Astrocyte of the spinal cord (primary cell): ENCODE measurements at regions not wholly inside any gene's neighbourhood (a gene's known extent, or its start where the extent isn't known, plus 50 kb on each side); places are given as distances from the start of the nearest gene placed in this dataset.
"Not testable (repeated sequence)": the region's sequence is repeated elsewhere in the genome, so short reads cannot be mapped to it uniquely, and the experiment has no call there.

Experiments
- DNase-seq: peaks from one replicate; pipeline ENCODE4 v3.0.0; 2011; ENCODE audit warnings: low read depth, low spot score
- H3K4me3 ChIP-seq: 2 replicates; pipeline ENCODE4 v1.5.1; 2011; ENCODE audit warnings: low read depth, mild to moderate bottlenecking, low read length, moderate library complexity
- CTCF ChIP-seq: IDR thresholded peaks from 2 replicates; pipeline ENCODE4 v1.5.1; 2012; ENCODE audit warnings: low read depth, mild to moderate bottlenecking, low read length, inconsistent platforms
- in situ Hi-C: cut with HindIII; loops from 2 replicates; pipeline ENCODE4 v1.10.0; 2017; ENCODE audit warnings: low sequenced_read_pairs

DNA sequence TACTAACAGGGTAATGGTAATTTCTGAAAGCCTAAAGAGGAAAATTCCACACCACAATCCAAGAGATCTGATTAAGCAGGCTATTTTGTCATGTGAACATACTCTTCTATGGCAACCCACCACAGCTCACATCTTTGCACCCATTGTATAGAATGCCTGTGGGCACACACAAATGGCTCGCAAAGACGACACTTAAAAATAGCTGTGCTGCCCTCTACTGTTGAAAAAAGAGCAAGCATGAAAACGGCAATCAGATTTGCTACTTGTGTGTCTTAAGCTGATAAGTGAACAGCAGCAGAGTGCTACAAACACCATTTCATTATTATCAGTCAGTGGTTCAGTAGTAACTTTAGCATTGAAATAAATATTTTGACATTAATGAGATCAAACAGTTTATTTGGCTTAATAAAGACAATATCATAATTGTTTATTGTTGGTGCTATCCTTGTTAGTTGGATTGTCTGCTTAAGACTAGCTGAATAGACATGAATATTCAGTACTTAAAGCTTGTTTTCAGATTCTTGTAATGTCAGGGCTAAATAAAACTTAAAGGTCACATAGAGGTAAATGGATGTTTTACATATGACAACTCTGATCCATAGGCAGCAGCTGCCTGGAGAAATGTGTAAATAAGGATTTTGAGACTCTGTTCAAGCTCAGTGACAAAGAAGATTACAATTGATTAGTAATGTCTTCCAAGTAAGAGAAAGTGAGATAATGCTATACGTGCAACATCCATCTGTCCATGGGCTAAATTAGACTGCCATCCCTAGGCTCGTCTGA is 199.1 kb downstream of the LRRN1 start:
- peak; percentile 46 for TF ChIP-seq CTCF
- DNase-seq, result peak; percentile 49
- no peak overlapping the region for H3K4me3 ChIP-seq
- in situ Hi-C loops, result no loop called here

GRCh38 chr3:3999340-3999739 is 200.1 kb downstream of the LRRN1 start:
- DNase-seq, in situ Hi-C loops, H3K4me3 ChIP-seq: not testable (repeated sequence)

GRCh38 chr3:4001976-4002375 is 202.7 kb downstream of the LRRN1 start:
- no peak overlapping the region for H3K4me3 ChIP-seq
- in situ Hi-C loops, result no loop called here
- no peak for DNase-seq
- TF ChIP-seq CTCF, result no peak

DNA sequence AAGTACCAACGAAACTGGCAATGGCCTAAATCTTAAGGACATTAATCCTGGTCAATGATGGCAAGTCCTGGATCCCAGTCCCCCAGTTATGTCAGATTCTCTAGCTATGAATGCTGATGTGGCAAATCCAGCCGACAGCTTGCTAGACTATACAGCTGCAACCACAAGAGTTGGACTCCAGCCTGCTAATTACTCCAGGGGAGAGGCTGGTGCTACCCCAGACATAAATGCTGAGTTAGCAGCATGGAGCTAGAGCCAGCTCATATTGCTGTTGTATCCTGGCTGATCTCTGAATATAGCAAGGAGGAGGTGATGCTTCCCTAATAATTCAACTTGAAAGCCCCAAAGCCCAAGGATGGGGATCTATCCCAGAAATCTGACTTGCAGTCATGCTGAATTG is 207.1 kb downstream of the LRRN1 start:
- in situ Hi-C loops, result no loop called here
- no peak for DNase-seq
- no peak for TF ChIP-seq CTCF
- H3K4me3 ChIP-seq, result no peak overlapping the region

DNA sequence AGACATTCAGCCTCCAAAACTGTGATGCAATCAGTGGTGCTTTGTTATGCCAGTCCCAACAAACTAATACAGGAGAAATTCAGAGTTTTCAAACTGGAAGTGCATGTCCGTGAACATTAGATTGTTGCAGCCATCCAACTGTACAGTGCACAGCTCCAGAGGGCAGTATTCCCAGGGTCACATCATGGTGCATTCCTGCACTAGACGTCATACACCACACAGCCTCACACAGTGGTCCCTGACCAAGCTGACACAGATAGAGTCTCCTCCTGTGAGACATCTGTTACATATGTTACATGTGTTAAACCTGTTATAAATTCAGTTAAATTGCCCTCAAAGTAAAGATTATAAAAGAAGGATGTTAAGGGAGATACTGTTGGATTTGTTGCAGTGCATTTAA is 209.0 kb downstream of the LRRN1 start:
- H3K4me3 ChIP-seq, result no peak overlapping the region
- in situ Hi-C loops, result no loop called here
- DNase-seq, result no peak
- TF ChIP-seq CTCF, result no peak

DNA sequence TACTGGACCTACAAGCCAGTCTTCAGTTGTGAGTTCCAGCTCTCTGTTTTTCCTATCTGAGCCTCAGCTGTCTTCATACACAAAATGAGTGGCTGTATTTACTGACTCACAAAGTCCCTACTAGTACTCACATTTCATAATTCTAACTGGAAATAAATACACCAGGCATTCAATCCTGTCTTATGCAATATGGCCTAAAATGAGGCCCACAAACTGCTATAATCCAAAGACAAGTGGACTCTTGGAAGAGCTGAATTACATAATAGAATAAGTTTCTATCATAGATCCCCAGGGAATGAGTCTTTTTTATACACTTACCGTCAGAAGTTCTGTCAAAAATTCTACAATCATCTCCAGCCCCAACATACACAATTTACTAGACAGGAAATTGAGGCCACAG is 211.9 kb downstream of the LRRN1 start:
- DNase-seq, result no peak
- H3K4me3 ChIP-seq, result no peak overlapping the region
- TF ChIP-seq CTCF, result no peak
- in situ Hi-C loops, result no loop called here

DNA sequence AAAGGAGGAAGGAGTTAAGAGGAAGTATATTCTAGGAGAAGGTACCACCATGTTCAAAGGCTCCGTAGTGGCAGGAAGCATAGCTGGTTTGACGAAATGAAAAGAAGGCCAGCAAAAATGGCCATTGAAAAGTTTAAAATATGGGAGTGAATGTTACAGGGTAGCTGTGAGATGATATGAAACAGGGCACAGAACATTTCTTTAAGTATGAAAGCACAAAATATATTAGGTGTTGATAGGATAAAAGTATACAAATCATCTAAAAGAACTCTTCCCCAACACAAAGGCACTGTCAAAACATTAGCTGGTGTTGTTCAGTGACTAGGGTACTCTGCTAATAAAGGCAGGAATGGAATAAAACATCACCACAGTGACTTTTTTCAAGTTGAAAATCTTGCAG is 216.2 kb downstream of the LRRN1 start:
- TF ChIP-seq CTCF, result no peak
- no peak for DNase-seq
- H3K4me3 ChIP-seq, result no peak overlapping the region
- in situ Hi-C loops, result no loop called here
